ENCODE measurements at regions not wholly inside any gene's neighbourhood (a gene's known extent, or its start where the extent isn't known, plus 50 kb on each side); places are given as distances from the start of the nearest gene placed in this dataset.

GRCh38 chr4:123476089-123476488 is 79.5 kb downstream of the SPRY1 start:
- TF ChIP-seq CTCF (conservative IDR thresholded peaks at IDR 0.05; ENCODE audit: low read length) (no peak), EZH2phosphoT487 (IDR thresholded peaks at IDR 0.05; ENCODE audit: borderline replicate concordance, low read depth, low read length) (no peak)

Measured in OCI-LY7 (cell line).